Smooth muscle cell (in vitro differentiated cells): ENCODE measurements at regions not wholly inside any gene's neighbourhood (a gene's known extent, or its start where the extent isn't known, plus 50 kb on each side); places are given as distances from the start of the nearest gene placed in this dataset.
A peak's percentile ranks its signal among the peaks of the same experiment; 100 is the strongest.

Source experiments
- DNase-seq: peaks from one replicate; lab custom pipeline; 2025; ENCODE audit not compliant: unreplicated experiment; lab: John Stamatoyannopoulos, UW
- H2AFZ ChIP-seq: fragments of 200-600 bp; sonication (generic); 2 replicates; pipeline ENCODE4 v1.6.0; 2016; ENCODE audit warnings: antibody characterized with exemption, low read depth, mild to moderate bottlenecking
- H3F3A ChIP-seq: fragments of 200-600 bp; sonication (generic); 2 replicates; pipeline ENCODE4 v1.6.0; 2017; ENCODE audit warnings: antibody characterized with exemption, low read depth
- H3K27ac ChIP-seq: fragments of 200-600 bp; sonication (generic); 2 replicates; pipeline ENCODE4 v1.5.1; 2016; ENCODE audit warnings: low read depth, mild to moderate bottlenecking
- H3K27me3 ChIP-seq: fragments of 200-600 bp; sonication (generic); 2 replicates; pipeline ENCODE4 v1.6.1; 2016; ENCODE audit warnings: low read depth, mild to moderate bottlenecking
- H3K36me3 ChIP-seq: fragments of 200-600 bp; sonication (generic); 2 replicates; pipeline ENCODE4 v1.5.1; 2016; ENCODE audit warnings: low read depth
- H3K4me1 ChIP-seq: fragments of 200-600 bp; sonication (generic); 2 replicates; pipeline ENCODE4 v1.5.1; 2016; ENCODE audit warnings: low read depth
- H3K4me2 ChIP-seq: fragments of 200-600 bp; sonication (generic); 2 replicates; pipeline ENCODE4 v1.6.0; 2016; ENCODE audit warnings: mild to moderate bottlenecking
- H3K4me3 ChIP-seq: fragments of 200-600 bp; sonication (generic); 2 replicates; pipeline ENCODE4 v1.5.1; 2016; ENCODE audit warnings: mild to moderate bottlenecking
- H3K79me2 ChIP-seq: fragments of 200-600 bp; sonication (generic); 2 replicates; pipeline ENCODE4 v1.6.0; 2016; ENCODE audit warnings: low read depth, mild to moderate bottlenecking
- H3K9ac ChIP-seq: fragments of 200-600 bp; sonication (generic); 2 replicates; pipeline ENCODE4 v1.6.0; 2016; ENCODE audit warnings: low read depth
- H3K9me3 ChIP-seq: fragments of 200-600 bp; sonication (generic); replicated peaks from 2 replicates; pipeline ENCODE4 v1.5.1; 2016; ENCODE audit warnings: low read depth
- H4K20me1 ChIP-seq: fragments of 200-600 bp; sonication (generic); 2 replicates; pipeline ENCODE4 v1.6.0; 2016; ENCODE audit warnings: low read depth
- CTCF ChIP-seq: fragments of 200-600 bp; sonication (generic); IDR thresholded peaks from 2 replicates; pipeline ENCODE4 v1.5.1; 2017; ENCODE audit warnings: borderline replicate concordance, mild to moderate bottlenecking, antibody characterized with exemption; ENCODE audit not compliant: insufficient read depth, poor library complexity, severe bottlenecking
- WGBS: methylation state at CpG from one replicate; pipeline ENCODE4 v1.1.7; 2016; ENCODE audit warnings: low lambda C conversion rate; 5-methylcytosine and 5-hydroxymethylcytosine counted together

DNA sequence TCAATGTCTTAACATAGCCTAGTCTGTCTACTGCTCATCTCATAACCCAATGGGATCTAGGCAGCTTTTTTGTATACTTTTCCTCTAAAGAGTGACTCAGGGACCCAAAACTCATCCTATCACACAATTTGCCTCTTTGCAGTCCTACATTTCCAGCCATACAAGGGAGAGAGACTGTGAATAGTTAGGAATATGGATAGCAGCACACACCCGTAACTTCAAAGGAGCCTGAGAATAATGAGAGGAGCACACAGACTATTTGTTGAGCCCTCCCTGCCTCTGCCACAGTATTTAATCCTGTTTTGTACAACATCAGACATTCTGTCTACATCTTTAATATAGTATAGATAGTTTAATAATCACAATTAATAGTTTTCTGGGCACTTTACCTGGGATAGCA is 83.2 kb downstream of the AREG start:
- Histone ChIP-seq H2AFZ (peak overlapping the region; percentile 55), H4K20me1 (no peaks in the 10 kb centered on the region), H3K4me1 (peaks cover 15% of the 10 kb centered on the region), H3F3A (peaks cover 17% of the 10 kb centered on the region), H3K27me3 (no peaks in the 10 kb centered on the region), H3K9me3 (no peaks in the 10 kb centered on the region), H3K9ac (no peak overlapping the region), H3K4me2 (peak overlapping the region; percentile 24), H3K27ac (peak overlapping the region; percentile 62), H3K79me2 (no peaks in the 10 kb centered on the region), H3K4me3 (no peak overlapping the region), H3K36me3 (no peaks in the 10 kb centered on the region)
- DNase-seq: no peak
- WGBS: 63% methylated on average over 1 of the region's 1 CpG
- no peak for TF ChIP-seq CTCF

DNA sequence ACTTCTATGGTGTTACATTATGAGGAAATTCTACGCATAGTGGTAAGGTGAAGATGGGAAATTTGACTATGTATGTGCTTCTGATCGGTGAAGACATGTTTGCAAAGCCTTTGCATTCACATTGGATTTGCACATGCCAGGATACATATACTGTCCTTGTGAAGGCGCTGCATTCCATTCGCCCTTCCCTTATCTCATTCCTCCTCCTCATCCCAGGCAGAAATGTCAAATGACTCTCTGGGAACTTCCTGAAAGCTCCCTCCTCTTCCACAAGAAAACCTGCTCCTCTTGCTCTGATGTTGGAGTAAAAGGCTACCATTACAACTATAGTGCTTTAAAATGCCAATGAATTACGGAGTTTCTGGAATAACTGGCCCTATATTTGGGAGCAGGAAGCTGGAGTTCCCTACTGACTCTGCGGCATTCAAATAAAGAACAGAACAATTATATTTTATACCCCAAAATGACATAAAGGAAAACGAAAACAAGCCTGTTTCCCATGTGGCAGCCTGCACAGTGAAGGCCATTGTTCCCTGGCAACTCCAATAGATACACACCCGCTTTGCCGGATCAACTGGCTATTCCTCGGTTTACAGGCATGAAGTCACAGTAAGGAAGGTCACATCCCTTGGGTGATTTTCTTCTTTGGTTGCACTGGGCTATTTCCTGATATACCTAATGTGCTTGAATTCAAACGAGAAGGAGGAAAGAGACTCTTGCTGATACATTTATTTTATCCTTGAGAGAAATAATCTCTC is 84.5 kb downstream of the AREG start:
- no peak for TF ChIP-seq CTCF
- no peak for DNase-seq
- no peaks in the 10 kb centered on the region for H3K36me3 ChIP-seq
- H3K27me3 ChIP-seq: no peaks in the 10 kb centered on the region
- no peaks in the 10 kb centered on the region for H4K20me1 ChIP-seq
- no peaks in the 10 kb centered on the region for H3K9me3 ChIP-seq
- H3F3A ChIP-seq: peaks cover 17% of the 10 kb centered on the region
- peak overlapping the region; percentile 62 for H3K27ac ChIP-seq
- H3K4me3 ChIP-seq: no peak overlapping the region
- H3K79me2 ChIP-seq: no peaks in the 10 kb centered on the region
- H3K9ac ChIP-seq: no peak overlapping the region
- H3K4me2 ChIP-seq: peak overlapping the region; percentile 24
- 64% methylated on average over 11 of the region's 11 CpGs for WGBS
- H3K4me1 ChIP-seq: peaks cover 15% of the 10 kb centered on the region
- H2AFZ ChIP-seq: no peak overlapping the region

GRCh38 chr4:74531963-74532794 is 87.2 kb downstream of the AREG start:
- no peak for DNase-seq
- peaks cover 16% of the 10 kb centered on the region for H3F3A ChIP-seq
- H3K4me1 ChIP-seq: peaks cover 15% of the 10 kb centered on the region
- H3K9me3 ChIP-seq: no peaks in the 10 kb centered on the region
- H3K27ac ChIP-seq: peak overlapping the region; percentile 53
- WGBS: 39% methylated on average over 6 of the region's 6 CpGs
- H4K20me1 ChIP-seq: no peaks in the 10 kb centered on the region
- peak overlapping the region; percentile 22 for H3K4me2 ChIP-seq
- no peaks in the 10 kb centered on the region for H3K27me3 ChIP-seq
- no peak overlapping the region for H3K9ac ChIP-seq
- H3K4me3 ChIP-seq: no peak overlapping the region
- H3K79me2 ChIP-seq: no peaks in the 10 kb centered on the region
- H2AFZ ChIP-seq: peak overlapping the region; percentile 26
- peak; percentile 51 for TF ChIP-seq CTCF
- no peaks in the 10 kb centered on the region for H3K36me3 ChIP-seq
